Neural crest cell (in vitro differentiated cells): ENCODE measurements at regions not wholly inside any gene's neighbourhood (a gene's known extent, or its start where the extent isn't known, plus 50 kb on each side); places are given as distances from the start of the nearest gene placed in this dataset.
A peak's percentile ranks its signal among the peaks of the same experiment; 100 is the strongest.

Source experiments
- DNase-seq: peaks from one replicate; pipeline ENCODE4 v3.0.0; 2021; ENCODE audit warnings: low read depth, mixed read lengths, low spot score
- H3K27ac Mint-ChIP-seq: one replicate; pipeline ENCODE4 v1.8.0; 2021; ENCODE audit warnings: mild to moderate bottlenecking, mixed read lengths; ENCODE audit not compliant: unreplicated experiment
- H3K27me3 Mint-ChIP-seq: 2 replicates; pipeline ENCODE4 v1.8.0; 2021; ENCODE audit warnings: low read depth, mild to moderate bottlenecking, mixed read lengths
- H3K36me3 Mint-ChIP-seq: 2 replicates; pipeline ENCODE4 v1.8.0; 2021; ENCODE audit warnings: low read depth, mild to moderate bottlenecking, mixed read lengths
- H3K4me1 Mint-ChIP-seq: 2 replicates; pipeline ENCODE4 v1.8.0; 2021; ENCODE audit warnings: mixed read lengths
- H3K4me3 Mint-ChIP-seq: one replicate; pipeline ENCODE4 v1.8.0; 2021; ENCODE audit warnings: mild to moderate bottlenecking, mixed read lengths
- H3K9me3 Mint-ChIP-seq: 2 replicates; pipeline ENCODE4 v1.8.0; 2021; ENCODE audit warnings: mixed read lengths
- CTCF ChIP-seq: fragments of 200-600 bp; sonication (generic); conservative IDR thresholded peaks from 2 replicates; pipeline ENCODE4 v1.5.0; 2021; ENCODE audit warnings: antibody characterized with exemption, mild to moderate bottlenecking

GRCh38 chr10:81806842-81807241, 68.2 kb upstream of the NRG3 start:
- Mint-ChIP-seq H3K27me3 (no peaks in the 10 kb centered on the region), H3K9me3 (peaks cover 17% of the 10 kb centered on the region), H3K27ac (no peak overlapping the region), H3K36me3 (no peaks in the 10 kb centered on the region), H3K4me3 (no peak overlapping the region), H3K4me1 (no peaks in the 10 kb centered on the region)
- no peak for TF ChIP-seq CTCF
- DNase-seq, result no peak

GRCh38 chr10:81814842-81815241, 60.2 kb upstream of the NRG3 start:
- no peak for TF ChIP-seq CTCF
- DNase-seq, result no peak
- H3K9me3 Mint-ChIP-seq, result peaks cover 9% of the 10 kb centered on the region
- H3K27me3 Mint-ChIP-seq, result no peaks in the 10 kb centered on the region
- H3K27ac Mint-ChIP-seq, result no peak overlapping the region
- H3K36me3 Mint-ChIP-seq, result no peaks in the 10 kb centered on the region
- no peaks in the 10 kb centered on the region for H3K4me1 Mint-ChIP-seq
- no peak overlapping the region for H3K4me3 Mint-ChIP-seq

- no peak for TF ChIP-seq CTCF
- Mint-ChIP-seq H3K4me1 (no peaks in the 10 kb centered on the region), H3K27me3 (no peaks in the 10 kb centered on the region), H3K36me3 (no peaks in the 10 kb centered on the region), H3K27ac (no peak overlapping the region), H3K9me3 (no peaks in the 10 kb centered on the region), H3K4me3 (no peak overlapping the region)
- DNase-seq, result no peak
Observed at GRCh38 chr10:81817596-81818170, 57.3 kb upstream of the NRG3 start.

GRCh38 chr10:81820418-81820817, 54.6 kb upstream of the NRG3 start:
- H3K27me3 Mint-ChIP-seq, result no peaks in the 10 kb centered on the region
- H3K4me3 Mint-ChIP-seq, result no peak overlapping the region
- peaks cover under 1% of the 10 kb centered on the region for H3K9me3 Mint-ChIP-seq
- no peaks in the 10 kb centered on the region for H3K36me3 Mint-ChIP-seq
- no peak overlapping the region for H3K27ac Mint-ChIP-seq
- no peak for DNase-seq
- no peaks in the 10 kb centered on the region for H3K4me1 Mint-ChIP-seq
- TF ChIP-seq CTCF, result peak; percentile 61
